ENCODE measurements at regions not wholly inside any gene's neighbourhood (a gene's known extent, or its start where the extent isn't known, plus 50 kb on each side); places are given as distances from the start of the nearest gene placed in this dataset.

DNA sequence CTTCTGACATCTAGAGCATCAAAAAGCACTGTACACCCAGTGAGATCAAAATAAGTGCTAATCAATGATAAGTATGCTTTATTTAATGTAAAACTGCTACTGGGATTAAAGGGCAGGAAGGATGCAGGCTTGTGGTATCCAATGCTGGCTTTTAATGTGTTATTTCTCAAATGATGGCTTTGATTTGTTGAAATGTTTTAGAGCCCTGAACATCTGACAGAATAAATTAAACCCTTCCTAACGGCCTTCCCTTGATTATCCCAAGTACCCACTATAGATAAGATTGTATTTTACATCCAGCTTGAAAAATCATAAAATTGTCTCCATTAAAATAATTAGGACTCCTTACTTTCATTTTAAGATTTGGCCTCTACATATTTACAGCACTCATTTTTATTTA lies 382.9 kb downstream of the HNRNPD start:
- DNase-seq = no peak

DNA sequence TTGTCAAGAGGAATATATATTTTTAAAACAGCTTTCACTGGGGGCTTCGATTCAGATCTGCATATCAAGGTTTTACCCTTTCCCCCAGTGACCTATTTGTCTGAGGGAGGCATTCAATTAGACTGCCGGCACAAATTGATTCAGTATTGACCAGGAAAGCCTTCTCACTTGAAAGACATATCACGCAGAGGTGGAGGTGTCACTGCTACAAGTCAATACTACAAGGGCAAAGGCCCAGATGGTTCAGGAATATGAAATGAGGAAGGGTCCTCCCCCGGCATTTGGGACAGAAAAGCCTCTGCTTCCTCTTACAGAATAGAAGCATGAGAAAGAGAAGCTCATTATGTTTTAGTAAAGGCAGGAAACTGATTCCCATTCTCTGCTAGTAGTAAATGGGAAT lies 383.6 kb downstream of the HNRNPD start:
- DNase-seq = no peak

DNA sequence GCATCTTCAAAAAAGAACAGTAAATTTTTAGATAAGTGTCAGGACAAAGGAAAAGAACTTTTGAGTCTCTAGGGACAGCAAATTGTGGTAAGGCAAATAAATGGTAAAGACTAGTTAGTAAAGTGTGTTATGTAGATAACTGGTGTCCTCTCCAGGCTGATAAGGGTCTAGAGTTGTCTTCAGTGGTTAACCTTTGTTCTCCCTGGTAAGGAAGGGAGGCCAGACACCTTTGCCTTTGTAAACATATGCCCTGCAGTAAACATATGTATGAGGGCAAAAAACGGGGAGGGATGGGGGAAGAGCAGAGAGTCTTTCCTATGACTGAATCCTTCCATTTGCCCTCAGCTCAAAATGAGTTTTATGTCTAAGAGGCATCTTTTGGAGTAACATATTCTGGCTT lies 384.6 kb downstream of the HNRNPD start:
- no peak for DNase-seq

DNA sequence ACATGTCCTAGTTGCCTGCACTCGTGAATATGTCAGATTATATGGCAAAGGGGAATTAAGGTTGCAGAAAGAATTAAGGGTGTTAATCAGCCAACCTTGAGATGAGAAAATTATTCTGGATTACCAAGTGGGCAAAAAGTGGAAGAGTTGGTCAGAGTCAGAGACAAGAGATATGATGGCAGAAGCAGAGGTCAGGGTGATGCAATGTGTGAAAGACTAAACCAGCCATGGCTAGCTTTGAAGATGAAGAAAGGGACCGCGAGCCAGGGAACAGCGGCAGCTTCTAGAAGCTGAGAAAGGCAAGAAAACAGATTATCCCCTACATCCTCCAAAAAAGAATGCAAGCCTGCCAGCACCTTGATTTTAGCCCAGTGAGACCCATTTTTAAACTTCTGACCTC lies 385.6 kb downstream of the HNRNPD start:
- no peak for DNase-seq

DNA sequence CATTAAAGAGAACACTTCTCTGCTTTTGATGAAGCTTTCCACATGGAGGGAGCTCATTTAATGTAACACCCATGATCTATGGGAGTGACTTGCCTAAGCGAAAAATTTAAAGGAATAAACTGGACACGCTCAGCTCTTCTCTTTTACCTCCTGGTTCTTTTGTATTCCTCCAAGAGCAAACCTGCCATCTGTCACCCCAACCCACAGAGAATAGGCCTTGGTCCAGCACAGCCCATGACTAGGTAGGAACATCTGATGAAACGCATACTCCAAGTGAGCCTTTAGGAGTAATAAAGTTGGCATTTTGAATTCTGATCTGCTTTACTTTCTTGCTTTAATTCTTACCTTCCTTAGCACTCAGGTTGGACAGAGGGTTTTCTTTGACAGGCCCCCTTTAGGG lies 389.0 kb downstream of the HNRNPD start:
- no peak for DNase-seq

DNA sequence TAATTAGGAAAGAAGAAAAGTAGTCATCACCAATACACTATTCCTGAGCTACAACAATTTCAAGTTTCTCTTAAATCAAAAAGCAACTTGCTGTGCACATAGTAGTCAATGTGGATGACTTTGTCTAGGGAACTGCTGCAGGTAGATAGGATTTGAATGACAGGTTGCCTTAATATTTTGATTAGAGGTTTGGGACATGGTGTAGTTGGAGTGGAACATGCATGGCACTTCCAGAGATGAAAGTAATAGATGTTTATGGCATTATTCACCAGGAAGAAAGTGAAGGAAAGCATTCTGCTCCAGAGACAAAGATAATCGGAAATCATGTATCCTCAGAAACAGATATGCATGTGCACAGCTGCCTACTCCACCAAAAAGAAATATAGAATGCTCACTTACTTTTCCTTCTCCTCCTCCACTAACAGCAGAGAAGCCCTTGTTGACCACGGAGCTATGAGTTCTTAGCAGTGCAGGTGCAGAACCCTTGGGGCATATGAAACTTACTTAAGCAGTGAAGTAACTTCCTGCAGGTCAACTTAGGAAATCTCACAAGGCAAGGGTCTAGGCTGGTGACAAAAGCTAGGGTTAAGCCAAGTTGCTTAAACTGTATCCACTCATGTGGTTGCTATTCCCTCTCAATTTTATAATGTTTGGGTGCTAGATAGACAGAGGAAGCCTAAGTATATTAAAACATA lies 390.8 kb downstream of the HNRNPD start:
- DNase-seq = no peak

DNA sequence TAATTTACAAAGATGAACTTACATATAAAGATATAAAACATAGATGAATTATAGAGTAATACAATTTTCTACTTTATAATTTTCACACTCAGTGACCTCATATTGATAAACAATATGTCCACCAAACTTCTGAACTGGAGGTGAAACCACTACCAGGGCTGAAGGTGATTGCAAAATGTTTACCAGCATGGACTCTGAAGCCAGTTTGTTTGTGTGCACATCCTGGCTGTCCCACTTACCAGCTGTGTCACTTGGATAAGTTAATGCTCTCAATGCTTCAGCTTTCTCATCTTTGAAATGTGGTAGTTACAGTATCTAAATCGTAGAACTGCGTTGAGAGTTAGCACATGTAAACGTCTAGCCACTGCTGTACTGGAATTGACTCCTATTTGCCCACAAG lies 392.6 kb downstream of the HNRNPD start:
- DNase-seq = no peak

DNA sequence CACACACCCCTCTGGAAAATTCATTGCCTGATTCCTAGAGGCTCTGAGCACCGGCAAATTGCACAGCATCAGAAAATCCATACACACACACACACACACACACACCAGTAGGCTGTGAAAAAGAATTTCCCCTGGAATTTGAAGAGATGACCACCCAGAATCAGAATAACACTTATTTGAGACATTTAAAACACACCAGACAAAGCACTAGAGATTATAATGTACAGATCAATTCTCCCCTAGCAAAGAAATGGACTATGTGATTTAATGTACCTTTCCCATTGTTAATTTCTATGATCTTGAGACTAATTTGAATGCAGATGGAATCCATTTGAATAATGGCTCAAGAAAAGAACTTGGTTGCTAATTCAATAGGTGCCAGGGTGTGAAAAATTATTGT lies 399.3 kb downstream of the HNRNPD start:
- no peak for DNase-seq

DNA sequence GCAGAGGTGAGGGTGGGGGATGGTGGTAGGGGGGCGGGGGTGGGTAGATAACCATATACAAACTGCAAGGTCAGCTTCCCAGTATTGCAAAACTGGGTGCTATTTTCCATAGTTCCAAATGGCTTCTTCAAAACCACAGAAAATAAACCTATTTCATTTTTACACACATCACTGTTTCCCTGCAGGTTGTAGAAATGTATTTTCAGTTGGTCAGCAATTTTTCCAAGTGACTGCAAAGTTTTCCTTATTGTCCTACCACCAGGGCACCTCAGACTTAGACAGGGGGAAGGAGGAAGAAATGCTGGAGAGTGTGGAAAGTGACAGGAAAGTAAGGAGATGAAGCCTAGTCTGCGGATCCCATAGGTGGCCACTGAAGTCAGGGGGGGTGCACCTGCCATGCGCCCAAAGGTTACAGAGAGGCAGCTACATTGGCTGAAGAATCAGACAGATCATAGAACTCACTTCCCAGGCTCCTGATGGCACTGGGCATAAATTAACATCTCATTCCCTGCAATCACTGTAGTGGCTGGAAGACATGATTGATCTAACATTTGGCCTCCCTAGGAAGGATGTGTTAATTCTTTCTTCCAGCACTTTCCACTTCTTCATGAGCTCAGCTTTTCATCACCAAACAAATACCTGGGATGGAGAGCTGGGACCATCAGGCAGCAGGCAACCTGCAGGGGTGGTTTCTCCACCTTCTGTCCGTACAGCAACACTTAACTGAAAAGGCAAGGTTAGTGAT lies 402.0 kb downstream of the HNRNPD start:
- DNase-seq = no peak

DNA sequence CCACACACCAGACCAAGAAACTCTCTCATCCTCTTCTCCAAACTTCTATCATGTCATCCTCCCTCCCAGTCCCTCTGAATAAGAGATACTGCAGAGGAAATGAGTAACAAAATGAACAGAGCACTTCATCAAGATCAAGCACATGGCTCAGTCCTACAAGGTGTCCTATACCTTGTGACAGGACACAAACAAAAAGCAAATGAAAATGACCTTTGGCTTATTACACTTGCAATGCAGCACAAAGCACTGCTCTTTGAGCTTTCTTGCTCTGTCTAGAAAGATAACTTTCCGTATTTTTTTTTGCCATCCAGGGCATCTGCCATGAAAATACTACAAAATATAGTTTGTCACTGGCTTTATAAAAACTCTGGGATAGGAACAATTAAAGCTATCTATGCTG lies 402.7 kb downstream of the HNRNPD start:
- no peak for DNase-seq

DNA sequence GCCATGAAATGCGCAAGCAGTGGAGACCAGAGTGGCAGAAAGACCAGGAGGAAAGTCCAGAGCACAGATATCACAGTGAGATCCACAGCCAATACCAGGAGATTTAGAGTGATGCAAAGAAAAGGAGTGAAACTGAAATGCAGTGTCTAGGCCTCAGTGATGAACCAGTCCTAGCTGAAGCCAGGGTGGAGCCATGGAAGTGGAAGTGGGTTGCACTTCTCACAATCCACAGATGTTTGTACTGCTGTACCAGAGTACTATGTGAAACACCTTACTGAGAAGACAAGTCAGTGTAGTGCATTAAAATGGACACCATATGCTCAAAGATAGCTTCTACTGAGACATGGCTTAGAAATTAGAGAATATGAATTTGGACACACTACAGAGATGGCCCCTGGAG lies 403.3 kb downstream of the HNRNPD start:
- no peak for DNase-seq

DNA sequence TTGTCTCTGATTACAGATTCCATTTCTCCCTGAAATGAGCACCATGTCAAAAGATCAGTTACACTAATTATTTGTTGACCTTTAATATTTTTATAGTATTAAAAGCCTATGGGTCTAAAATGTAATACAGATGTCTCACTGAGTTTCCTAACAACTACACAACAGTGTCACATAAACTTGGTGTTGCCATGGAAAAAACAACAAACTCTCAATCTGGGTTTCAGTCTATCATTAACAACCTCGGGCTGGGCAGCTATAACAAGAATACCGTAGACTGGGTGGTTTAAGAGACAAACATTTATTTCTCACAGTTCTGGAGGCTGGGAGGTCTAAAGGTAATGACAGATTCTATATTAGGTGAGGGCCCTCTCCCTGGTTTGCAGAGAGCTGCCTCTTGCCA lies 407.1 kb downstream of the HNRNPD start:
- no peak for DNase-seq

DNA sequence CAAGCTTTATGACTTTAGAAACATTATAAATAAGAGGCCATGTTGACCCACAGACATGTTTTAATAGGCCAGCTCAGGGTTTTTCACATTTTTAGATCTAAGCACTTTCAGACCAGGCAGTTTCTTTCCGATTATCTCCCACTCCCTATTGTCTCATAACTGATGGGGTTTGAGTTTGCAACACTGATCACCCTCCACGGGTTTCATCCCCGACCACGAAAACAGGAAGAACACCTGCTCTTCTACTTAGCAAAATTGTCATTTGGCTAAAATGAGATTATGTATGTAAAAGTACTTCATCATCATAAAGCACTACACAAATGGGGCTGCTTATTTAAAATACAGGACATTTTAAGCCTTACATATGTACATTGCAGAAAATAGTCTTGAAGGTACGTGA lies 407.9 kb downstream of the HNRNPD start:
- DNase-seq = no peak

DNA sequence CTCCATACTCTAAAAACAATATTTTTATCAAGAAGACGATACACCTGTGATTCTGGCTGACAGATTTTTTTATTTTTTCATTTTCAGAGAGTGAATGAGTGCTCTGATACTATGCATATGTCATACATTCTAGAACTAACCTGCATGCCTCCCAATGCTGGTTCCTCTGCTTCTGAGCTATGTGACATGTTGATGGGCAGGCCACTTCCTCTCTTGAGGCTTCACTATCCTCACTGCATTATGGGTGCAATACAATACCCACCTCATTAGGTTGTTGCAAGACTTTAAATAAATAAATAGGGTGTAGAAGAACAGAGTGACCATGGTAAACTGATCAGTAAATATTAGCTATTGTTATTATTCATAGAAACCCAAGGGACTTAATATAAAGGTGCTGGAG lies 408.3 kb downstream of the HNRNPD start:
- DNase-seq = no peak

DNA sequence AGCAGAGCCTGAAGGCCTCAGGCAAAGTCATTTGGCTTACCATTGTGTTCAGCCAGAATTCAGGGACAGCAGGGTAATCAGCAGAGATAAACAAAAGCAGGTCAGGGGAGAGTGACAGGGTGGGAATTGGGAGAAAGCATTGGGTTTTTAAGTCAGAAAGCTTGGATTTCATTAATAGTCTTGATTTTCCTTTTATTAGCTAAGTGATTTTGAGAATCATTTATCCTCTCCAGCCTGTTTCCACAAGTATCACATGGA lies 410.1 kb downstream of the HNRNPD start:
- no peak for DNase-seq

DNA sequence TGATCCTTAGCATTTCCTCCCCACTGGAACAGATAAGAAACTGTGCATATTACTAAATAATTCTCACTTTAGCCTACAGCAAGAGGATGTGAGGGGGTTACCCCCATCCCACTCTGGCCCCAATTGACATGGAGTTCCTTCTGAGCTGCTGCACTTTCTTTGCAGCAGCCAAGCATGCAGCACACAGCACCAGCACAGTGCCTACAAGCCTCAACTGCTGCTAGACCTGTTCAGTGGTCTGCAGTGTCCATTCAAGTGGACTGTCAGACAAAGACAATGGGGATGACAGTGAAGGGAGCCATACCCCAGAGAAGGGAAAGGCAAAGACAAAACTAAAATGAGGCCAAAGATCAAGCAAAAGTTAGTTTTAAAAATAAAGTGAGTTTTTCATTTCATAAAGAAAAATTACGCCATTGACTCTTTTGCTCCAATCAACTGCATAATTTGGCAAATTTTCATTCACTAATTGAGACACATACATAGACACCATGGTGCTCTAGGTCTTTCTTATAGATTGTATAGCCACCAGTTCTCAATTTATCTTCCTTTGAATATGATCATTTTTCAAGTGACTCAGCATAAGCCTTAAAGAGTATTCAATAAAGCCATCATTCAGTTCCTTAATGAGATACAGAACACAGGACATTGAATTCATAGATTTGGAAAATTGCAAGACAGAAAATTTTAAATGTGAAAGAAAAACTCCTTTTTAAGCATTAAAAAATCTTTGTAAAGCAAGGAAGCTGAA lies 410.6 kb downstream of the HNRNPD start:
- no peak for DNase-seq

DNA sequence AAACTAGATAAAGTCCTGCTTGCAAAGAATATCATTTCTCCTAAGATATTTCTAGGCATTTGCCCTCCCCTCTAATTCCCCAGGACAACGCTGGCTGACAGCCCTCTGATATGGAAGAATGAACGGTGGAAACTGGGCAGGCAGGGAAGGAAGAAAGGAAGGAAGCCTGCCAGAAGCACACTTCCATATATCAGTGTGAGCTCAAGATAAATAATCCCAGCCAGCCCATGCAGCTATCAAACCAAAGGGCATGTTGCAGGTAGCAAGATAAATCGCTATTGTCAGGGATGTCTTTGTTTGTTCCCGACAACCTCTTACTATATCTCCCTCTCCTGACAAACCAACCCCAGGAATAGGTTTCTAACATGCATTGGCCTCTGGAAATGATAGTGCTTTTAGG lies 412.8 kb downstream of the HNRNPD start:
- DNase-seq = no peak

DNA sequence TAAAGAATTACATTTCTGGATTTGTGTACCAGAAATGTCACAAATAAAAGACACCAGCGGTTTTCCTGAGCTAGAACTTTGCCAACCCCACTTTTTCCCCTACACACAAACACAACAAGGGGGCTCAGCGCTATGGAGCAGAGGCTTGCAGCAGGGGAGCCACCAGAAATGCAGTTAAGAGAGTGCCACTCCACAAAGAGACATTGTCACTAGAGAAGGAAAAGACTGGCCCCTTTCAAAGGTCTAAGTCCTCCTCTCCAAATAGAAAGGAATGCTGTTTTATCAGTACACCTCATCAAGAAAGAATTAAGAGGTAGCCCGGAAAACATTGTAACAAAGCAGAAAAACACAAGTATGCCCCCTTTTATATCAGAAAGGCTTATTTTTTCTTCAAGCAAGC lies 419.5 kb downstream of the HNRNPD start:
- no peak for DNase-seq

DNA sequence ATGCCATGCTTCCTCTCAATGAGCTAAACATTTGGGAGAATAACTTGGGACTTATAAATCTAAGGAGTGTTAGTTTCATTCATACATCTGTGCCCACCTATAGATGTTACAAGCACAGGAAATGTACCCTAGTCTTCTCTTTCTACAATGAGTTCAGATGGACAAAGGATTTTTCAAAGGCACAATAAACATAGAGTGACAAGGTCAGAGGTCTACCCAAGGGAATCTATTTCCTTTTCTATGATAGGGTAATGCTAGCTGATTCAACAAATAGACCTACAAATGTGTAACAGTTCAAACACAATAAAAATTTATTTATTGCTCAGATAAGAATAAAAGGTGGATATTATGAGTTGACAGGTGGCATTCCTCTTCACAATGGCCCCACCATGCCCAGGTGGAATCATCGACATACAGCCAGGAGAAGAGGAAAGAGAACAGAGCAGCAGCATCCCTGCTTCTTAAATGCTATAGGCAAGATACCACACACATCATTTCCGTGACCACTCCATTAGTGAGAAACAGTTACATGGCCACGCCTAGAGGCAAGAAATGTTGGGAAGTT lies 421.8 kb downstream of the HNRNPD start:
- DNase-seq = no peak

DNA sequence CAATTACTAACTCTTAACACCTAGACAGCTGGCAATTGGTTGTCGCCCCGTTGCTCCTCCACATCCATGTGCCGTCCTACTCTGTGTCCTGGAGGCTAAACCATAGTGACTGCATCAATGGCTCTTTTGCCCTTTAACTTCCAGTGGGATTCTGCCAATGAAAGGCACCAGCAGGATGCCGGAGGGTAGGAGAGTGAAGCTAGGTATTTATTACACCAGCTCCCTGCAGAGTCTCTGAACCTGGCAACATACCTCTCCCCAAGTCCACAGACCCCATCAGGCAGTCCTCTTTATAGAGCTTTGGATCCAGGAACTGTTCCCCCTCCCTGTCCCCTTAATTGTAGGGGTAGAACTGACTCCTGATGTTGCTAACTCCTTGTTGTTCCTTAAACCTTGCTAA lies 426.8 kb downstream of the HNRNPD start:
- no peak for DNase-seq

DNA sequence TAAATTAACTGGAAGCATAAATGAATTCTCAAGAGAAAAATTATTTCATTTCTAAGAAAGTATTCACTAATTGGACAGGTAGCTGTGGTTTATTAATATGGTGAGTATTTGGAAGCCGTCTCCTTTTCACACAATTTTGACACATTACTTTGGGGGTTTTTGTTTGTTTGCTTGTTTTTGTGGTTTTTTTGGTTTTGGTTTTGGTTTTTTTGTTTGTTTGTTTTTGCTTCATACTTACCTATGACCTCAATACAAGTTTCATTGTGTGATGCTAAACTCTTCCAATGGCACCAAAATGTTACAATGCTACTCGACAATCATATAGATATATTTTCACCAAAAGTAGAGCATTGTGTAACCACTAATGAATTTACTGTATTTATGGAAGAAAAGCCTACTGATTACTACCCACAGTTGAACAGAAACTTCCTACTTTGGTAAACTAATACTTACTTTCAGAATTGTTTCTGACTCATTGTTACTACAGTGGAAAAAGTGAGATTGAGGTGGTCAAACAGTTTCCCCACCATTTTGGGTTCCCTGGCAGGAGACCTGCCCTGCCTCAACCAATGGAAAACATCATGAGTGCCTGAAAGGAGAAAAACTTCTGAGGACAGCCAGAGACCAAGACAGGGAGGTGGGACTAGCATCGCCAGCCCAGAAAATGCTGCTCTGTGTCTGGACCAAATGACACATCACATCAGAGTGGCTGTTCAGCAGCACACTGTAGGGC lies 443.1 kb downstream of the HNRNPD start:
- DNase-seq = no peak

DNA sequence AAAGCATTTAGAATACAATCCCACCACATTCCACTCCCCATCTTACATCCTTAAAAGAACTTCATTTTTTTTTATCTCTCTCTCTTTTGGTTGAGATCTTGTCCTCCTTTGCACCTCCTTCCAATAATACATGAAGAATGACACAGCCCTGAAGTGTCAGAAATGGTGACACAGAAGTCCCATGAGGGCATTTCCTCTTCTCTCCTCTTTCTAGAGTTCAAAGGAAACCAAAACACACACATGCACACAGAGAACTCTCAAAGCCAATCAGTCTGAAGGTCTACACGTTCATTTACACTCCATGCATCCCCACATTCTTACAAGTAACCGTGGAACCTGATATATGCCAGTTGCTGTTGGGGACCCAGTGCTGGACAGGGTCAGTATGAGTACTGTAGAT lies 450.7 kb downstream of the HNRNPD start:
- no peak for DNase-seq

DNA sequence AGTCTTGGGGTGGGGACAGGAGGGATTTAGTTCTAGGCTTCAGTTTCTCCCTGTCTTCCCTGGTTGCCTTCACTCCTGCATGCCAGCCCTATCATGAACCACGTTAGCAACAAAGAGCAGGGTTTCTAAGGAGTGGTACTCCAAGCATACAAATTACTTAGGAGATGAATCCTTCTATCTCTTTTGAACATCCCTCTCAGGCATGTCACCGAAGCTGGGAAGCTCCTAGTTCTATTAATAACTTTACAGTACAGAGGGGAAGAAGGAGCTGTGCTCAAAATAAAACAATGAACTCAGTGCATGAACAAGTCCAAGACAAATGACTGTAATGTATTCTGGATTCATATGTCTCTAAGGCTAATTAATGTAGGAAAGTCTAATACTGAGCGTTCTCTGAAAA lies 450.6 kb upstream of the RASGEF1B start:
- no peak for DNase-seq

DNA sequence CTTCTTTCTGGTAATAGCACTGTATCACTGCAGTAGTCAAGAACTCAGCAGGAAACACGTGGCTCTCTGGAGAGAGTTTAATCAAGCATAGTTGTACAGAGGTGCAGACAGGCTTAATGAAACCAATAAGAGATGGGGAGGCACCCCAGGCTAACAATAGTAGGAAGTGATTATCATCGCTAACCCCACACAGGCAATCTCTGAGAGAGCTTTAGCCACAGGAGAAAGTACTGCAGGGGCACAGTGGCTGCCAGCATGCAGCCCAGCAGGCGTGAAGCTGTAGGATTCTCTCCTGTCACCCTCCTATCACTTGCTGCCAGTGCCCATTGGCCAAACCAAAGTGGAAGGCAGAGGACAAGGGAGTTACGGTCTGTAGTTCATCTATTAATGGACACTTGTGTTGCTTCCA lies 450.0 kb upstream of the RASGEF1B start:
- DNase-seq = no peak
